Uterus (tissue), 3 donors: ENCODE measurements at regions not wholly inside any gene's neighbourhood (a gene's known extent, or its start where the extent isn't known, plus 50 kb on each side); places are given as distances from the start of the nearest gene placed in this dataset.

Experiments
- DNase-seq, 2 donors: peaks; one replicate each; pipeline ENCODE4 v3.0.0-alpha.2; 2019 to 2020
- H3K27ac ChIP-seq, 2 donors: fragments of 200-600 bp; sonication (generic); 1 replicate in 1 of 2; 2 replicates in 1 of 2; pipeline ENCODE4 v1.5.1; 2016 to 2018
- H3K27me3 ChIP-seq, 2 donors: fragments of 200-600 bp; sonication (generic); one replicate each; pipeline ENCODE4 v1.5.1; 2018 to 2019; ENCODE audit warnings: control low read depth in 1 of 2
- H3K36me3 ChIP-seq, 2 donors: fragments of 200-600 bp; sonication (generic); one replicate each; pipeline ENCODE4 v1.5.1; 2019; ENCODE audit warnings: control low read depth in 1 of 2
- H3K4me1 ChIP-seq, 2 donors: fragments of 200-600 bp; sonication (generic); one replicate each; pipeline ENCODE4 v1.5.1; 2018 to 2019; ENCODE audit warnings: control low read depth in 1 of 2
- H3K4me3 ChIP-seq, 2 donors: fragments of 200-600 bp; sonication (generic); 1 replicate in 1 of 2; 2 replicates in 1 of 2; pipeline ENCODE4 v1.5.1; 2018 to 2019; ENCODE audit warnings: mild to moderate bottlenecking in 1 of 2
- H3K9me3 ChIP-seq, 2 donors: fragments of 200-600 bp; sonication (generic); one replicate each; pipeline ENCODE4 v1.5.1; 2019; ENCODE audit warnings: control low read depth in 1 of 2
- POLR2A ChIP-seq, 2 donors: fragments of 450-650 bp; IDR thresholded peaks; one replicate each; pipeline ENCODE4 v1.6.1; 2016; ENCODE audit warnings: antibody characterized with exemption in 2 of 2, mild to moderate bottlenecking in 1 of 2, moderate library complexity in 1 of 2
- intact Hi-C: fragments of 100-400 bp; cut with DNase I; formaldehyde crosslinking; loops from one replicate; pipeline ENCODE4 v1.15.1; 2023; ENCODE audit warnings: low total_unique reads
- TF ChIP-seq, protein P1 (sequence below), 4 experiments: fragments of 200-600 bp in 2 of 4; fragments of 450-650 bp in 2 of 4; sonication (generic) in 2 of 4; IDR thresholded peaks; one replicate each; pipeline ENCODE4 v1.5.1; 2016 to 2019; ENCODE audit warnings: antibody characterized with exemption in 4 of 4, mild to moderate bottlenecking in 2 of 4, moderate library complexity in 1 of 4
- donor health status: DM: yes; HTN: yes; CAD: no.

DNA sequence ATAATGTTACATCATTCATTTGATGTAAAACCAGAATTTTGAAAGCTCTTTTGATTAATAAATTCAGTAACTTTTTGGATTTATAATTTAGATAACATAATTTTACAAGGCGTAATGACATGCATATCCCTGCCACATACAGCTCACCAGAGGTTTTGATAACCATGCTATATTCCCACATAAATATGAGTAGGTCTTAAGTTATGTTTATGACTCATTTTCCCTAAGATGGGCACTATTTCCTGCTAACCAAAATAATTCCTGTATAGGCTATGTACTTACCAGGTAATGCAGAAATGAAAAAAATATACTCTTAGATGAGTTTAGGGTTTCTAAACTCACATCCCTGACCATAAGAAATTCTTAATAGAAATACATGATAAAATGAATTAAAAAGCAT, 93.9 kb upstream of the EDIL3 start:
- H3K9me3 ChIP-seq = no peaks in the 10 kb centered on the region
- no peak for DNase-seq
- intact Hi-C loops = no loop called here
- no peaks in the 10 kb centered on the region for H3K36me3 ChIP-seq
- H3K27ac ChIP-seq = no peak overlapping the region
- no peaks in the 10 kb centered on the region for H3K4me1 ChIP-seq
- no peak overlapping the region for H3K4me3 ChIP-seq
- no peak for TF ChIP-seq POLR2A (IDR thresholded peaks at IDR 0.05)
- TF ChIP-seq, protein P1, sequence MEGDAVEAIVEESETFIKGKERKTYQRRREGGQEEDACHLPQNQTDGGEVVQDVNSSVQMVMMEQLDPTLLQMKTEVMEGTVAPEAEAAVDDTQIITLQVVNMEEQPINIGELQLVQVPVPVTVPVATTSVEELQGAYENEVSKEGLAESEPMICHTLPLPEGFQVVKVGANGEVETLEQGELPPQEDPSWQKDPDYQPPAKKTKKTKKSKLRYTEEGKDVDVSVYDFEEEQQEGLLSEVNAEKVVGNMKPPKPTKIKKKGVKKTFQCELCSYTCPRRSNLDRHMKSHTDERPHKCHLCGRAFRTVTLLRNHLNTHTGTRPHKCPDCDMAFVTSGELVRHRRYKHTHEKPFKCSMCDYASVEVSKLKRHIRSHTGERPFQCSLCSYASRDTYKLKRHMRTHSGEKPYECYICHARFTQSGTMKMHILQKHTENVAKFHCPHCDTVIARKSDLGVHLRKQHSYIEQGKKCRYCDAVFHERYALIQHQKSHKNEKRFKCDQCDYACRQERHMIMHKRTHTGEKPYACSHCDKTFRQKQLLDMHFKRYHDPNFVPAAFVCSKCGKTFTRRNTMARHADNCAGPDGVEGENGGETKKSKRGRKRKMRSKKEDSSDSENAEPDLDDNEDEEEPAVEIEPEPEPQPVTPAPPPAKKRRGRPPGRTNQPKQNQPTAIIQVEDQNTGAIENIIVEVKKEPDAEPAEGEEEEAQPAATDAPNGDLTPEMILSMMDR (IDR thresholded peaks at IDR 0.05) = no peak
- no peaks in the 10 kb centered on the region for H3K27me3 ChIP-seq

DNA sequence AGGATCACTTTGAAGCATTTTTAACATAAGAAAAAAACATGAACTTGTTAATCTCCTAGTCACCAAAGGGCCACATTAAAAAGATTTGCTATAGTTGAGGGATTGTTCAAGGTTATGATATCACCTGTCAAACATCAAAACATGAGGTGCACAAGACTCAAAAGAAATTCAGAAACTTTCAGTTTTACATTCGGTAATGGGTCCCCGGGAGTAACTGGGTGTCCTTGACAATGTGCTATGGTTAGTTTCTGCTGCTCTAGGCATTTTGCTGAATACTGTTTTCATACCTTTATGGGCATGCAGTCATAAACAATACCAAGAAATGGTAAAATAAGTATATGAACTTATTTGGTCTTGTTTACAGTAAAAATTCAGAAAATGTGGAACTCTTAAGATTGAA, 92.8 kb upstream of the EDIL3 start:
- Histone ChIP-seq H3K9me3 (no peaks in the 10 kb centered on the region), H3K27ac (no peak overlapping the region), H3K36me3 (no peaks in the 10 kb centered on the region), H3K4me3 (no peak overlapping the region), H3K4me1 (no peaks in the 10 kb centered on the region), H3K27me3 (no peaks in the 10 kb centered on the region)
- TF ChIP-seq POLR2A (IDR thresholded peaks at IDR 0.05) = no peak
- TF ChIP-seq, protein P1 (IDR thresholded peaks at IDR 0.05) = no peak
- intact Hi-C loops = no loop called here
- no peak for DNase-seq

DNA sequence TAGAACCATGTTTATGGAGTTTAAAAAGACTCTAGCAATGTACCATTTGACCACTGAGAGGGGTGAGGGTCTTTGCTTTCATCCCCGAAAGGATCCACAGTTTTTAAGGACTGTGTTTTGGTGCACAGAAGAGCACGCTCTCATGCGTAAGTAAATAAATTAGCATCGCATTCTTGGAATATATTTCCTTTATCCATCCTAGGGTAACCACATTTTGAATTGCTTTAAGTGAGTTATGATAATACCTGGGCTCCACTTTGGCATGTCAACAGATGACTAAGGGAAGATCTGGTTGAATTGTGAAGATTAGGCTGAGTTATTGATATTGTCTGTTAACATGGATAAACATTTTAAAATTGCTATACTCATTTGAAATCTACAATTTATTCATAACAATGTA, 89.4 kb upstream of the EDIL3 start:
- intact Hi-C loops = no loop called here
- no peaks in the 10 kb centered on the region for H3K9me3 ChIP-seq
- no peak for DNase-seq
- H3K4me1 ChIP-seq = no peaks in the 10 kb centered on the region
- no peak for TF ChIP-seq POLR2A (IDR thresholded peaks at IDR 0.05)
- TF ChIP-seq, protein P1 (IDR thresholded peaks at IDR 0.05) = no peak
- H3K36me3 ChIP-seq = no peaks in the 10 kb centered on the region
- no peaks in the 10 kb centered on the region for H3K27me3 ChIP-seq
- H3K4me3 ChIP-seq = no peak overlapping the region
- H3K27ac ChIP-seq = no peak overlapping the region

DNA sequence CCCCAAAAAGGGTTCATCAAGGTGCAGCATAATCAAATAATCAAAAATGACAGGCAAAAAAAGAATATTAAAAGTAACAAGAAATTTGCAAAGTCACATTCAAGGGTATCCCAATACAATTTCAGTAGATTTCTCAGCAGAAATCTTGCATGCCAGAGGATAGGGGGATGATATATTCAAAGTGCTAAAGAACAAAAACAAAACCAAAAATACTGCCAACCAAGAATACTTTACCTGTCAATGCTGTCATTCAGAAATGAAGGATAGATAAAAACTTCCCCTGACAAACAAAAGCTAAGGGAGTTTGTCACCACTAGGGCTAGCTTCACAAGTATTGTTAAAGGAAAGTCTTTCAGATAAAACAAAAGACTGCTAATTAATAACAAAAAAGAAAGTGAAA, 68.7 kb upstream of the EDIL3 start:
- H3K4me3 ChIP-seq = no peak overlapping the region
- H3K36me3 ChIP-seq = no peaks in the 10 kb centered on the region
- H3K4me1 ChIP-seq = no peaks in the 10 kb centered on the region
- DNase-seq = no peak
- intact Hi-C loops = no loop called here
- H3K9me3 ChIP-seq = no peaks in the 10 kb centered on the region
- H3K27ac ChIP-seq = no peak overlapping the region
- TF ChIP-seq POLR2A (IDR thresholded peaks at IDR 0.05) = no peak
- TF ChIP-seq, protein P1 (IDR thresholded peaks at IDR 0.05) = no peak
- no peaks in the 10 kb centered on the region for H3K27me3 ChIP-seq

DNA sequence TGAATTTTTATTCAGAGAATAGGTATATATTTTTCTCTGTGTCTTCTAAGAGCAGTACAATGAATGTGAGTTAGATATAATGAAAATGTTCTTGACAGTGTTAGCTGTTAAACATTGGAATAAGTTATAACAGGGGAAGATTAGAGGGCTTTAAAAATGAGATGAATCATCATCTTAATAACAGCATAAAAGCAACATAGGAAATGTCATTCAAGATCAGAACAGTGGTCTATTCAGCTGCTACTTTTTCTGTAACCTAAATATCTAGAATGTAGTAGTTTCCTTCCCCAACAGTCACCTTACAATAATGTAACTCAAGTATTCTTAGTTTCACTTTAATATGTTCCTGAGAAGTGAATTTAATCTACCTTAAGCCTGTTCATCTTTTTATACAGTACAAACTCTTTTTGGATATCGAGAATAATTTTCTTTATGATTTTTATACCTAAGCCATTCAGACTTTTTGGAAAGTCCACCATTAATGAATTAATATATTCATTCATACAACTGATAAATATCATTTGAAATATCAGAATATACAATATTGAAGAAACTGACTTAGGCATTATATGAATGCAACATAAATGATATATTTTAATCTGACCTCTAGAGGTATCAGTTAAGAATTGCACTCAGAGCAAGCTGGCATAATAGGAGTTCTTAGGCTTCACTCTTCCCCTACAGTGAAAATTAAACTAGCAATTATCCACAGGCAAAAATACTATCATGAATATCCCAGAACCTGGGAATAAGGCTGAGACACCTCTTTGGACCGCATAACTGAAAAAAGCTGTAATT, 66.1 kb upstream of the EDIL3 start:
- Histone ChIP-seq H3K4me1 (no peaks in the 10 kb centered on the region), H3K9me3 (no peaks in the 10 kb centered on the region), H3K36me3 (no peaks in the 10 kb centered on the region), H3K27ac (no peak overlapping the region), H3K27me3 (no peaks in the 10 kb centered on the region), H3K4me3 (no peak overlapping the region)
- TF ChIP-seq, protein P1 (IDR thresholded peaks at IDR 0.05) = peak in 2 of 4 experiments; percentile 10 to 15
- TF ChIP-seq POLR2A (IDR thresholded peaks at IDR 0.05) = no peak
- no peak for DNase-seq
- intact Hi-C loops = no loop called here
